HG03103 (cell line): ENCODE measurements at regions not wholly inside any gene's neighbourhood (a gene's known extent, or its start where the extent isn't known, plus 50 kb on each side); places are given as distances from the start of the nearest gene placed in this dataset.
A peak's percentile ranks its signal among the peaks of the same experiment; 100 is the strongest.
"Not testable (repeated sequence)": the region's sequence is repeated elsewhere in the genome, so short reads cannot be mapped to it uniquely, and the experiment has no call there.

Experiments
- ATAC-seq: cut with Tn5 transposase; IDR thresholded peaks from one replicate; pipeline ENCODE4 v1.9.1; 2021; ENCODE audit warnings: low read depth; ENCODE audit not compliant: unreplicated experiment

DNA sequence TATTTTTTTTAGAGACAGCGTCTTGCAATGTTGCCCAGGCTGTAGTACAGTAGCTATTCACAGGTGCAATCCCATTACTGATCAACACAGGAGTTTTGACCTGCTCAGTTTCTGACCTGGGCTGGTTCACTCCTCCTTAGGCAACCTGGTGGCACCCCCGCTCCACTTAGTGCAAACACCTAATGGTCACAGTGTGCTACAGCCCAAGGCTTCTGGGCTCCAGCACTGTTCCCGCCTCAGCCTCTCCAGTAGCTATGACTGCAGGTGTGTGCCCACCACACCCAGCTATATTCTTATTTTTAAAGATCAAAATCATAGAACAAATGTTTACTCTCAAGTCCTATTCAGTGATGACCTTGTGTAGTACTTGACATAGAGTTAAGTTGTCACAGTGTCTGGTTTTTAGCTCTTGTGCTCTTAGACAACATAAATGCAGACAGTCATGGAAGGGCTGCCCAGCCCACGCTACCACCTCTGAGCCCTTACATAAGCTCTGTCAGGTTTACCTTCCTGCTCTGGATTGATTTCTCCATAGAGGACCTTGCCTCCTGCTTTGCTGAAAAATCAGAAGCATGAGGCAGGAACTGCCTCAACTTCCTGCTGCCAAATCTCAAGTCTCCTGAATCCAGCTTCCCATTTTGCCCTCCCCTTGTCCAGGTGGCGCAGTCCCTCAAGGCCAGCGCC lies 82.2 kb upstream of the SLC1A4 start:
- no peak for ATAC-seq

DNA sequence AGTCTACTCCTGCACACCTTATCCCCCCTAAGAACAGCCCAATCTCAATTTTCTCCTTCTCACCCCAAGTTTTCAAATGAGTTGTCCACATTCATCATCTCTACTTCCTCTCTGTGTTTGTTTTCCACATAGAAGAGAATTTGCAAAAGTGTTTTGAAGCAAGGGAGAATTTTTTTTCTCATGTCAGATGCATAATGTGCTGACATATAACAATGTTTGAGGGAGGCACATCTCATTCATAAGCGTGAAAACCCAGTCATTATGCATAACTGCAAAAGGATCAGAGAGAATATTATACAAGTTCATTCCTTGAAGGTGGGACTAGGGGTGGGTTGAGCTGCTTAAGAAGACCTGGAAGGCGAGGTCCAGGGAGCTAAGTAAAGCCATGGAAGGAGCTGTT lies 80.8 kb upstream of the SLC1A4 start:
- ATAC-seq, result no peak

DNA sequence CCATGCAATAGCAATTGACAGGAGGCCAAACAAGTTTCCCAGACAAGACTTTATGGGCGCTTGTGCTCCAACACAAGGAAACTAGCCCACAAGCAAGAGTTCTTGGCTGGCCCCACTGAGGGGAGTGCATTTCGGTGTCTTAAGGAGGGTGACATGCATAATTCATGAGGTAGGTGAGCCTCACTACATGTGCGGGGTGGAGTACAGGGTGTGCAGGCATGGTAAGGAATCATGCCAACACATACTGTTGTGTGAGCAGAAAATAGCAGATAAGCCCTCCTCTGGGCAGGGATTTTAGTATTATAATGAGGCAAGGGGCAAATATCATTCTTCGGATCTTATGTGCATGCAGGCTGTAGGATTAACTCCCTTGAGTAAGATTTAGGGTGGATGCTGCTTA lies 78.7 kb upstream of the SLC1A4 start:
- ATAC-seq, result no peak

DNA sequence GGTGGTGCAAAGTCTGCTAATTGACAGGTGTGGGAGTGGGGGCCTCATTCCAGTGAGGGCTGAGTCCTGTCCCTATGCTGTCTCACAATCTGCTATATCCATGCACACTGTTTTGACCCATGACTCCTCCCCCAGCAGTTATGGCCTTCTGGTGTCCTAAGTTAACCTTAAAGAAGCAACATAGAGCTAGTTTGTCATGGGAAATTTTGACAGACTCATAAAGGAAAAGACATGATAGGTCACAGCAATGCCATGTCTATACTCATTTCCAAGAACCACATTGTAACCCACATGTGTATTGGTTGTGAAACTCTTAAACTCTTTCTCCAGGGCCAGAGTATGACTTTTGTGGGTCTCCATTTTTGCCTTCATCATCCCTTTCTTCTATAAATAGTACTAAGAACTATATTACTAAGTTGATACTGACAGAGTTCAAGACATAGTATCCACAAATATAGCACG lies 78.2 kb upstream of the SLC1A4 start:
- ATAC-seq, result no peak

DNA sequence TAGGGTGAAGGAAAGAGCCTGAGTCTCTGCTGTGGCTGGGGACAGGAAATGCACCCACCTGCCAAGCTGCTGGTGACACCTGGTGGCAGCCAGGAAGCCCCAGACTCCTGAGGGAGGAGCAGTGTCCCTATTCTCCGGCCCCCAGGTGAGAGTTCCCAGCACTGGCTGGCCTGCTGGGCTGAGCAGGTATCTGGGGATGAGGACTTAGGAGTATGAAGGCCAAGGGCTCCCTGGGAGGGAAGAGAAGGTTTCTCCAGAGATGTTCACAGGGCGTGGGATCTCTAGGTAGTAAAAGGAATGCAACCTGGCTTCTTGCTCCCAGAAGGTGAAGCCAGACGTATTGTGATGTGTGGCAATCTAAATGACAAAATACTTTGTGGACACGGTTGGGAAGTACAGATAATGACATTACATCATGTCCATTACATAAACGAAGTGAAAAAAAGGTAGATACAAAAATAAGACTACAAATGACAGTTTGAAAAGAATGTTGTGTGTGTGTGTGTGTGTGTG lies 75.8 kb upstream of the SLC1A4 start:
- ATAC-seq, result no peak

DNA sequence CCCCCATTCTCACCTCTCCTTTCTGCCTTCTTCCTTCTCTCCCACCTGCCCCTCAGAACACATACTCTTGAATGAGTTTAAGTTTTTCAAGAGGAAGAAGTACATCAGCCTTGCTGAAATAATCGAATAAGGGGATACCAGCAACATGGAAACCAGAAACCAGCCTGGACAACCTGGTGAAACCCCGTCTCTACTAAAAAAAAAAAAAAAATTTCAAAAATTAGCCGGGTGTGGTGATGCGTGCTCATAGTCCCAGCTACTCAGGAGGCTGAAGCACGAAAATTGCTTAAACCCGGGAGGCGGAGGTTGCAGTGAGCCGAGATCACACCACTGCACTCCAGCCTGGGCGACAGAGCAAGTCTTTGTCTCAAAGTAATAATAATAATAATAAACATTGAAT lies 75.0 kb upstream of the SLC1A4 start:
- no peak for ATAC-seq

DNA sequence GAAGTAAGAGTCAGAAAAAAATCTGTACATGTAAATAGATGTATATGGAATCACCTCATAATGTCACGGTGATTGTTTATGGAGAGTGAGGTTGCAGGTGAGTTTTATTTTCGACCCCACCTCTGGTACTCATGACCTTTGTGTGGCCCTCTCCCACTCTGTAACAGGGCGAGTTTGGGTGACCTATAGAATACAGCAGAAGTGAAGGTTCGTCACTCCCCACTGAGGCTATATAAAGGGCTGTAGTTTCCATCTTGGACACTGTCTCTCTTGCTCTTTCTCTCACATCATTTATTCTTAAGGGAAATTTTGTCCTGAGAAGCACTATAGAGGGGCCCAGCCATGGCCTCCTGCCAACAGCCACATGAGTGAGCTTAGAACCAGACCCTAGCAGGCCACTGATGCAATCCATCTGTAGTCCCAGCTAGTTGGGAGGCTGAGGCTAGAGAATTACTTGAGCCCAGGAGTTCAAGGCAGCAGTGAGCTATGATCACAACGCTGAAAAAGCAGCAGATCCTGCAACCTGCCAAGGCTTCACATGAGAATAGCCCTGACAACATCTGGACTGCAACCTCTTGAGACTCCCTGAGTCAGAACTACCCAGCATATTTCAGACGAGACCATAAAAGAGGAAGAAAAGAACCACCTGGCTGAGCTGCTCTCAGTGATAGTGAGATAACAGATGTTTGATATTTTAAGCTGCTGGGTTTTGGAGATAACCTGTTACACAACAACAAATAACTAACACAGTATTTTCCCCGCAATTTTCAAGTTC lies 74.3 kb upstream of the SLC1A4 start:
- peak; percentile 66 for ATAC-seq

DNA sequence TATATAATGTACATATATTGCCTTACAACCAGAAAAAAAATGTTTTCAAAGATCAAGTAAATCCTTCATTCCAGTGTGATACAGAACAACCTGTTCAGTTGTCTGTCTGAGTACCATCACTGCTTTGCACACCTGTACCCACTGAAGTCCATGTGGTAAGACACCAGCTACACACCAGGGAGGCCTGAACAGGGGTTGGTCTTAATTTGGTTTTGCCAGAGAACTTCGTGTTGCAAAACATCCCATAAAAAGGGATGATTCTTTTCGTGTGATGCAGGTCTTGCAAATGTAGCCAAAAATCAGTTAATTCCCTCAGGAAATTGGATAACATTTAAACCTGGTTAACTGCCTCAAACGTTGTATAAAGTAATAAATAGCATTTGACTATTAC lies 73.7 kb upstream of the SLC1A4 start:
- no peak for ATAC-seq

DNA sequence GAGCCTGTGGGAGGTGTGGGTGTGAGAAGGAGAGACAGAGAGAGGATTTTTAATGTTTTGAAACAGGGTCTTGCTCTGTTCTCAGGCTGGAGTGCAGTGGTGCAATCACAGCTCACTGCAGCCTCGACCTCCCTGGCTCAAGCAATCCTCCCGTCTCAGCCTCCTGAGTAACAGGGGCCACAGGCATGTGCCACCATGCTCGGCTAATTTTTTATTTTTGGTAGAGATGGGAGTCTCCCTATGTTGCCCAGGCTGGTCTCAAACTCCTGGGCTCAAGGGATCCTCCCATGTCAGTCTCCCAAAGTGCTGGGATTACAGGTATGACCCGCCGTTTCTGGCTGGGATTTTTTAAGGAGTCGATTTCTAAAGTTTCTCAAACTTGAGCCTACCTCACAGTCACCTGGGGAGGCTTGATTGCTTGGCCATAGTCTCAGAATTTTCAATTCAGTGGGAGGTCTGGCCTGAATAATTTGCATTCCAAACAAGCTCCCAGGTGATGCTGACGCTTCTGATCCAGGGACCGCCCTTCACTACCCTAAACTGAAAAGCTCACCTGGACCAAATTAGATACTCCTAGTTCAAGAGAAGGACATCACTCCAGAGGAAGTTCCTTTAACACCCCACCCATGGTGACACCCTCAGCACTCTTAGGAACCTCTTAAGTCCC lies 70.8 kb upstream of the SLC1A4 start:
- no peak for ATAC-seq

DNA sequence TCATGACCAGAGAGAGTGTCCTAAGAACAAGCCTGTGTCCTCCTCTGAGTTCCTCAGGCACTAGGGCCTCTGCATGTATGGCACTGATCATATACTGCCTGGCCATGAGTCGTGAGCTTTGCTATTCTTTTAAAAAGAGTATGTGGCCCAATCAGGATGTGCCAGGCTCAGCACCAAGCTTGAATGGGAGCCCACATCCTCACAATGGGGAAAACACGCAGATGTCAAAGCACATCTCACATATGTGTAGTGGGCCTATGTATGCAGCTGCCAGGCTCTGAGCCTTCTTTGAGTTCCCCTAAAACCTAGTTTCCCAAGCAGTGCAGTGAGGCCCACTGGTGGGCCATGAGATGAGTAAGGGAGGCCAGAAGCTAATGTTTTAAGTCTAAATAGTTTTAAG lies 69.9 kb upstream of the SLC1A4 start:
- no peak for ATAC-seq

DNA sequence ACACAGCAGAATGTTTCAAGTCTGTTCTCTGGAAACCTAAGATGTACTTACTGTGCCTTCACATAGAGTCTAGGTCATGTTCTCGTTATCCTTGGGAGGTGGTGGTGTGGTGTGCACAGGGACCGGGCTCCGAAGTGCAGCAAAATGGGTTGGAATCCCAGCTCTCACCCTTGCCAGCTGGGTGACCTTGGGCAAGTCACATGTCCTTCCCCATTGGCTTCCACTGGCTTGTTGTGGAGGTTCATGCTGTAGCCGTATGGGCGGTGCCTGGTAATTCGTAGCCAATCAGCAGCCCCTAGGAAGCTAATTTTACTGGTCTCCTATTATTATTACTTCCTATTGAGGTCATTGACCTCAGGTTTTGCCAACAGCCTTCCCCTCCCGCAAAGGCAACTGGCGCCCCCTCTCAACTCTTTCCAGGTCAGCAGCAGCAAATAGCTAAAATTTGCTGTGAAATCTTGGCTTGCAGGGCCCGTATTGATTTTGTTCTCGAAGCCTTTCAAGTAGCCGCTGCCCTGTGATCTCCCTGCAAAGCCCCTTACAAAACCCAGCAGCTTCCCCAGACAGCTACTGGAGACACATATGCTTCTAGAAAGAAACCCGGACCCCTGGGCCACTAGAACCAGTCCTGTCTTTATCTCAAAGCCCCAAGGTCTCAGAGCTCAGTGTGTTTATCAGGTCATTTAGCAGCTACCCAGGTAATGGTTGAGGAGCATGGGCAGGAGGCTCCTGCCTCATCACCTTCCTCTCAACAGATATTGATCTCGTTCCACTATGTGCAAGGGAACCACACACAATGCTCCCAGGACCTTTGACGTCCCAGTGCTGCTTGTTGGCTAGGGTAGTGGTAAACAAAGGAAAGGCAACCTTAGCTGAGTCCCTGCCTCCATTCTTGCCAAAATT lies 66.5 kb upstream of the SLC1A4 start:
- ATAC-seq, result no peak

DNA sequence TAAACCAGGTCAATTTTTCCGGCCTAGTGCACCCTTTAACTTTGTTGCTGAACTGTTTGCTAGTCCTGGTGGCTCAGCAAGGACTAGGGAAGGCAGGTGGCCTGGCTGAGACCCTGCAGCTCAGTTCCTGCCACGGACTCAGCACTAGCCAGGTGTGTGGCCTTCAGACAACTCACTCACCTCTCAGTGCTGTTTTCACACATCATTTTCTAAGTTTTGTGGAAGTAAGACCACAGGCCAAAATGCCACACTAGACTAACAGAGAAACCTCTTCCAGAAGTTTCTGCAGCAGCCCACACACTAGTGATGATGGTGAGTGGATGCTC lies 65.9 kb upstream of the SLC1A4 start:
- ATAC-seq, result no peak

DNA sequence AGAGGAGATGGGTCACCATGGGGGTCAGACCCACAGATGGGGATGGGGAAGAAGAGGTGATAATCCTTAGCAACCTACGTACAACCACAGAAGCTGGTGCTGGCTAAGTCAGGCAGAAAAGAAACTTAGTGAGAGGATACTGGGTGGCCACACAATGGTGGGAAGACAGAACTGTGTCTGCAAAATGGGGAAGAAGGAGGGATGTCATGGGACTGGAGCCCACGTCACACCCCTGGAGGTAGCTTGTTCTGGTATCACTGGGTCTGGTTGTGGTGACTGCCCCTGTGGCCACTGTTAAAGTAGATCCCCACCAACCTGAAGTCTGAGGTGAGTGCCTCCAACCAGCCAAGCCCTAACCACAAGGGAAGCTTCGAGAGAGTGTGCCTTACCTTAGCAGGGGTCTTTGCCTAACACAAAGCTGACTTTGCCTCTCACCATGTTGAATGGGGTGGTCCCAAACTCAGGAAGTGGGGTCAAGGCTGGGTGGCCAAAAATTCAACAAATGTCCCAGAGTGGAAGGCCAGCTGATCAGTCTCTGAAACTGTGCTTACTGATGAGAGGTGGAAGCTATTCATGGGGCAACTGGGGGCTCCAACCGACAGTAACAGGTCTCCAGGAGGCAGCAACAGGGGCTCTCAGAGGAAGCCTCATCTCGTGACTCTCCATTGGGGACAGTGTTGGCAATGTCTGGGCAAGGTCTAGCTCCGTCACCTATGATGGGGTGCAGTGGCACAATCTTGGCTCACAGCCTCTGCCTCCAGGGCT lies 64.8 kb upstream of the SLC1A4 start:
- ATAC-seq, result no peak

DNA sequence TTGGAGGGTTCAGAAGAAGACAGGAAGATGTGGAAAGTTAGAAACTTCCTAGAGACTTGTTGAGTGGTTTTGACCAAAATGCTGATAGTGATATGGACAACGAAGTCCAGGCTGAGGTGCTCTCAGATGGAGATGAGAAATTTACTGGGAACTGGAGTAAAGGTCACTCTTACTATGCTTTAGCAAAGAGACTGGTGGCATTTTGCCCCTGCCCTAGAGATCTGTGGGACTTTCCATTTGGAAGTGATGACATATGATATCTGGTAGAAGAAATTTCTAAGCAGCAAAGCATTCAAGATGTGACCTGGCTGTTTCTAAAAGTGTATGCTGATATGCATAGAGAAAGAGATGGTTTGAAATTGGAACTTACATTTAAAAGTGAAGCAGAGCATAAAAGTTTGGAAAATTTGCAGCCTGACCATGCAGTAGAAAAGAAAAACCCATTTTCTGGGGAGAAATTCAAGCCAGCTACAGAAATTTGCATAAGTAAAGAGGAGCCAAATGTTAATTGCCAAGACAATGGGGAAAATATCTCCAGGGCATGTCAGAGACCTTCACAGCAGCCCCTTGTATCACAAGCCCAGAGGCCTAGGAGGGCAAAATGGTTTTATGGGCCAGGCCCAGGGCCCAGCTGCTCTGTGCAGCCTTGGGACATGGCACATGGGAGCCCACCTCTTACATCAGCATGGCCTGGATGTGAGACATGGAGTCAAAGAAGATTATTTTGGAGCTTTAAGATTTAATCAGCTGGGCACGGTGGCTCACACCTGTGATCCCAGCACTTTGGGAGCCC lies 63.1 kb upstream of the SLC1A4 start:
- not testable (repeated sequence) for ATAC-seq

DNA sequence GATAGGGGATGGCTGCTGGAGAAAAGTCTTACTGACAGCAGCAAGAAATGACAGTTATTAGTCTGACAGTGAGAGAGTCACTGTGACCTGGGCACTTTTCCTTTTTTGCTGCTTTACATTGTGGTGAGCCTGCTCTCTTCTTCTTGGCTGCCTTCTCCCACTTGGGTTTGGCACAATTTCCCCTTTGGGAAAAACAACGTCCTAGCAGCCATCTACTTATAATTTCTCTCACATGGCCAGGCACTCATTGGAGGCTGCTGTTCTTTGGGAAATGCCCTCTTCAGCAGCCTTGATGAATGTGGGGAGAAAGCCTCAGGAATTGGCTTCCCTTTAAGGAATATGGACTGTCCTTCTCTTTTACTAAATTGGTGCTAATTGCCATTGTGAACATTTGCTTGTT lies 60.4 kb upstream of the SLC1A4 start:
- ATAC-seq, result no peak

DNA sequence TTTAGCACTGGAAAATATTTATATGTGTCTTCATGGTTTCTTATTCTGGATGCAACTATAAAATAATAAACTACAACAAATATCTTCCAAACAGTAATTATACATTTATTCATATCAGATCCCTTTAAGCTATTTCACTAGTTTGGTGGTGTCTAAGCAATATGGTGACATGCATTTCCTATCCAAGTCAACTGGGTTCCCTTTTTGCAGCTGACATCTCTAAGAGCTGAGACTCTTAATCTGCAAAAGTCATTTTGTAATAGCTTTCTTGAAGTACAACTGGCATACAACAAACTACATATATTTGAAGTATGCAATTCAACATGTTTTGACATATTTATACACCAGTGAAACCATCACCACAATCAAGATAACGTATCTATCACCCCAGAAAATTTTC lies 59.9 kb upstream of the SLC1A4 start:
- no peak for ATAC-seq

DNA sequence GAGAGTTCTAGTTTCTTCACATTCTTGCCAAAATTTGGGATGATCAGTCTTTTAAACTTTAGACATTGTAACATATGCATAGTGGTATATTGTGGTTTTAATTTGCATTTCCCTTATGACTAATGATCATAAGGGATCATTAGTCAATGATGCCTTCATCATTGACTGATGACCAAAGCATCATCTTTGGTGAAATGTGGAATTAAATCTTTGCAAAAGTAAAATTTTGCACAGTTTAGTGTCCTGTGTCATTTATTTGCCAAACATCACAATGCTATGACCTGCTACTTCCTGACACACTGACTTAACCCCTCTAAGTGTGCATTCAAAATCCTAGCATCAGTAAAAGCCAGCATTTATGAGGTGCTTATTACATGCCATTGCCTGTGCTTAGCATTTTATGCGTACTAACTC lies 58.9 kb upstream of the SLC1A4 start:
- ATAC-seq, result no peak

DNA sequence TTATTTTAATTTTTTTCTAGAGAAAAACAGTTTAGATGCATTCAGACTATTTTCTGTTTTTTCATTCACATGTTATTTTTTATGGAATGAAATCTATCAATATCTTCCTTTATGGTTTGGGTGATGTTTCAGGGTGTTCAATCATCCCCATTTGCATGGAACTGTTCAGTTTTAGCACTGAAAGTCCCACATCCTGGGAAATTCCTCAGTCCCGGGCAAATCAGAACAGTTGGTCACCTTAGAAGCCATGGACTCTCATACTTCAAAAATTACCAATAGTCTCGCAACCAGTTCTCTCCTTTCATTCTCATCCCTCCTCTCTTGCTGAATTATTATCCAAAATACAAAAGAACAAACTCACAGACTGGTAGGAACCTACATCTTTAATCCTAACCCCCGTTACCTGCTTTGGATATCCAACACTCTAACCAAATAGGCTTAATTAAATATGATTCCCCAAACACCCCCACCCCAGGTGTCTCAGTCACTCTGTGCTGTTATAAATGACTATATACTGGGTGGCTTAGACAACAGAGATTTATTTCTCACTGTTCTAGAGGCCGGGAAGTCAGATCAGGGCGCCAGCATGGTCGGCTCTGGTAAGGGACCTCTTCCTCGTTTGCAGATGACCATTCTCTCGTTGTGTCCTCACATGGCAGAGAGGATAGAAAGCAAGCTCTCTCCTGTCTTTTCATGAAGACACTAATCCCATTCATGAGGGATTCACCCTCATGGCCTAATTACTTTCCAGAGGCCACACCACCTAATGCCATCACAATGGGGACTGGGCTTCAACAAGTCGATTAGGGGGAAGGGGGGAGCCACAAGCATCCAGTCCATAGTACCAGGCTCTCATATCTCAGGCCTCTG lies 57.7 kb upstream of the SLC1A4 start:
- ATAC-seq, result no peak

DNA sequence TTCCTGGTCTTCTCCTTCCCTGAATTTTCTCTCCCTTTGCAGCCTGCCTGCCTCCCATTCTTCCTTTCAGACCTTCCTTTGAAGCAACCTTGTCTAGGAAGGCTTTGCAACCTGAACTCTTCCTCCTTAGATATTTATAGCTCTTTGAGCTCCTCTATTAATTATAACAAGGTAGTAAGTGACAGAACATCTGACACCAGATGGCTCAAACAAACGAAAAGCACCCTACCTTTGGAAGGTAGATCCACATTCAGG lies 57.2 kb upstream of the SLC1A4 start:
- no peak for ATAC-seq
